ENCODE measurements at regions not wholly inside any gene's neighbourhood (a gene's known extent, or its start where the extent isn't known, plus 50 kb on each side); places are given as distances from the start of the nearest gene placed in this dataset.
"Not testable (repeated sequence)": the region's sequence is repeated elsewhere in the genome, so short reads cannot be mapped to it uniquely, and the experiment has no call there.

DNA sequence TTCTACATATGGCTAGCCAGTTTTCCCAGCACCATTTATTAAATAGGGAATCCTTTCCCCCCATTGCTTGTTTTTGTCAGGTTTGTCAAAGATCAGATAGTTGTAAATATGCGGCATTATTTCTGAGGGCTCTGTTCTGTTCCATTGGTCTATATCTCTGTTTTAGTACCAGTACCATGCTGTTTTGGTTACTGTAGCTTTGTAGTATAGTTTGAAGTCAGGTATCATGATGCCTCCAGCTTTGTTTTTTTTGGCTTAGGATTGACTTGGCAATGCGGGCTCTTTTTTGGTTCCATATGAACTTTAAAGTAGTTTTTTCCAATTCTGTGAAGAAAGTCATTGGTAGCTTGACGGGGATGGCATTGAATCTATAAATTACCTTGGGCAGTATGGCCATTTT, 60.0 kb upstream of the GPC3 start:
- DNase-seq (ENCODE audit: low spot score), result not testable (repeated sequence)

DNA sequence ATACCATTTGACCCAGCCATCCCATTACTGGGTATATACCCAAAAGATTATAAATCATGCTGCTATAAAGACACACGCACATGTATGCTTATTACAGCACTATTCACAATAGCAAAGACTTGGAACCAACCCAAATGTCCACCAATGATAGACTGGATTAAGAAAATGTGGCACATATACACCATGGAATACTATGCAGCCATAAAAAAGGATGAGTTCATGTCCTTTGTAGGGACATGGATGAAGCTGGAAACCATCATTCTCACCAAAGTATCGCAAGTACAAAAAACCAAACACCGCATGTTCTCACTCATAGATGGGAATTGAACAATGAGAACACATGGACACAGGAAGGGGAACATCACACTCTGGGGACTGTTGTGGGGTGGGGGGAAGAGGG, 81.7 kb upstream of the GPC3 start:
- DNase-seq (ENCODE audit: low spot score), result not testable (repeated sequence)

GRCh38 chrX:134071899-134072298, 86.5 kb upstream of the GPC3 start:
- not testable (repeated sequence) for DNase-seq (ENCODE audit: low spot score)

DNA sequence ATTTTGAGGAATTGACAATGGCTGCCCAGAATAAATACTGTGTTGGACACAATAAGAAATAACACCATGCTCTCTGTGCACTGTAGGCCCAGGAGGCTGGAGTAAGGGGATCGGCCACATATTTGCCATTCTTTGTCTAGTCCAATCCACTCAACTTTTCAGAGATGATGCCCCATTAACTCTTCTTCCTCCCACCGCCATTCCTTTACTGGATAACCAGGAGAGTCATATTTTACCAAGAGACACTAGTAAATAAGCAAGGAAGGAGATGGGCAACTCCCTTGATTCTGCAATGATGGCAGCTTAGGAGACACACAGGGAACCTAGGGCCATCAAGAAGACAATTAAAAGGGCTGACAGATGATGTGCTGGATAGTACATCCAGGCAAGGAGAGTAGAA, 87.9 kb upstream of the GPC3 start:
- DNase-seq (ENCODE audit: low spot score), result no peak

DNA sequence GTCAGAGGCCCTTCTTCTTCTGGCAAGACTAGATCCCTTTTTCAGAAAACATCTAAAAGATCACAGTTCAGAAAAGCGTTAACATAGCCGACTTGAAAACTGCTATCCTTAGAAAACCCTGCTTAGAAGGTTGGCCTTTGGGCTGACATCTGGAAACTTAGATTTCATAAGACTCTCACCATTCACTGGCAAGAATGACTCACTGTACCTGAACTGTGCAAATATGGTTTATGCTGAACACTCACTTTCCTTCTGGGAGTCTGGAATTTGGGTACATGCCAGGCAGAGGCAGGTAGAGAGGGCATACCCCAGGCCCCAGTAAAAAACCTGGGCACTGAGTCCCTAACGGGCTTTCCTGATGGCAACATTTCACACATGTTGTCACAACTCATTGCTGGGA, 88.8 kb upstream of the GPC3 start:
- DNase-seq (ENCODE audit: low spot score), result no peak

- DNase-seq (ENCODE audit: low spot score), result no peak
Observed at GRCh38 chrX:134075894-134076718, 90.7 kb upstream of the GPC3 start.

GRCh38 chrX:134095366-134095765, 110.0 kb upstream of the GPC3 start:
- DNase-seq (ENCODE audit: low spot score), result no peak

- no peak for DNase-seq (ENCODE audit: low spot score)
Observed at GRCh38 chrX:134101636-134102035, 116.2 kb upstream of the GPC3 start.

DNA sequence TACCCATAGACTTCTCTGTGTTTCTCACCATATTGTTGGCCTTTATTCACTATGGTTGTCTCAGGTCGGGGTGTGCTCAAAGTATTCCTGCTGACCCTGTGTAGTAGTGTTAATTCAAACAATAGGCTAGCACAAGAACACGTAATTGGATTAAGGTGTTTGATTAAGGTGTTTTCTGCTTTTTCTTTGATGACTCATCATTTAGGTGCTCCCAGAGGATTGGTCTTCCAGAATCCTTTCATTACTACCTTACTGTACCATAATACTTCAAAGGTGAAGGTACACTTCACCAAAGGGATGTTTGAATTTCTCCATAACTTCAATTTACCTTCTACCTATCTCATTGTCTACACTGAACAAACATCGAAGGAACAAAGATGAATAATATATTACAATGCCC, 121.7 kb upstream of the CCDC160 start:
- no peak for DNase-seq (ENCODE audit: low spot score)

DNA sequence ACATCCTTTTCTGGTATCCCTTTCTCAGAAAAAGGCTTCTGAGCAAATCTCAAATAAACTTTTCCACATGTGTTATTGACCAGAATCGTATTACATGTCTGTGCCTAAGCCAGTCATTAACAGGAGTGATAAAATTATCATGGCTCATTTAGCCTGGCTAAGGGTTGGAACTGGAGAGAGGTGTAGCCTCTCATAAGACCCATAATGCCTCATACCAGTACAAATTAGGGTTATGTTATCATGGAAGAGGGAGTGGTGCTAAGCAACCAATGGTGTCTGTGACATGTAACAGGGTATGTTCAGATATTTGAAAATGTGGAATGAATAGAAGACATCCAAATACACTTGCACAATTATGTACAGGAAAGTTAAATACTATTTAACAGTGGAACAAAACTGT, 99.6 kb upstream of the CCDC160 start:
- DNase-seq (ENCODE audit: low spot score), result no peak

GRCh38 chrX:134139090-134139489, 97.9 kb upstream of the CCDC160 start:
- no peak for DNase-seq (ENCODE audit: low spot score)

GRCh38 chrX:134144231-134144630, 92.8 kb upstream of the CCDC160 start:
- DNase-seq (ENCODE audit: low spot score), result peak; percentile 45

- no peak for DNase-seq (ENCODE audit: low spot score)
Observed at GRCh38 chrX:134146493-134146892, 90.5 kb upstream of the CCDC160 start.

DNA sequence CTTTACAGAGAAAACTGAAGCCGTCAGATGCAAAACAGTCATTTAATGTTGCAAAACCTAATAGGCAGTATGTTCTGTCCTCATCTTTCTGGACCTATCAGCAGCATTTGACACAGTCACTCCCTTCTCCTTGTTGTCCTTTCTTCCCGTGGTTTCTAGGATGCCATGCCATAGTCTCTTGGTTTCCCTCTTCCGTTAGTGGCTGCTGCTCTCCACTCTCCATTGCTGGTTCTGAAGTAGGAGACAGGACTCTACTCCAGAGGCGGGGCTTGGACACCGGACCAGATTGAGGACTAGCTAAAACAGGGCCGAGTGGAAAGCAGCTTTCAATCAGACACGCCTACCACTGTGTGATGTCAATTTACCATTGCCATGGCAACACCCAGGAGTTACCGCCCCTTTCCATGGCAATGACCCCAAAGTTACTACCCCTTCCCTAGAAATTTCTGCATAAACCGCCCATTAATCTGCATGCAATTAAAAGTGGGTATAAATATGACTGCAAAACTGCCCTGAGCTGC, 88.8 kb upstream of the CCDC160 start:
- DNase-seq (ENCODE audit: low spot score), result no peak

DNA sequence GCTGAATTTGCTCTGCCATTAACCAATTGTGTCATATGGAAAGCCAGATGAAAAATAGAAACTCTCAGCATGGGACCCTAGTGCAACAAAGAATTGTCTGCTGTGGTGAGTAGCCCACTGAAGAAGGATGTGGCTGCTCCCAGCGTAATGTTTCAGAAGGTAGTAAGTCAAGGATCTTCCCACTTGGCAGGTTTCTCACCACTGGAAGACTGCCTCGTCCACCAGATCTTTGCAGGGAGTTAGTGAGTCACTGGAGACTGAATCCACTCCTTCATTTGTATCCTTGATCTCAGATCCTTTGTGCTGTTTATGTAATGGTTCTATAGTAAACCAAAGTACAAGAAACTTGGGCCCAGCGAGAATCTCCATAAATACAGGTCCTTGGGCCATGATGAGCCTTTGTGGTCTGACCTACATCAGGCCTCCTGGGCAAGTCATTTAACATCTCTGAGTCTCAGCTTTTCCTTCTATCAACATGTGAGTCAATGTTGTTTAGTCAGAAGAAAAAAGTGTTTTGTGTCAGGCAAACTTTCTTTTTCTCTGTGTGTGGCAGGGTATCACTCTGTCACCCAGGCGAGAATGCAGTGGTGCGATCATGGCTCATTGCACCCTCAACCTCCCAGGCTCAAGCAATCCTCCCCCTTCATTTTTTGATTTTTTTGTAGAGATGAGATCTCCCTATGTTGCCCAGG, 78.0 kb upstream of the CCDC160 start:
- no peak for DNase-seq (ENCODE audit: low spot score)

DNA sequence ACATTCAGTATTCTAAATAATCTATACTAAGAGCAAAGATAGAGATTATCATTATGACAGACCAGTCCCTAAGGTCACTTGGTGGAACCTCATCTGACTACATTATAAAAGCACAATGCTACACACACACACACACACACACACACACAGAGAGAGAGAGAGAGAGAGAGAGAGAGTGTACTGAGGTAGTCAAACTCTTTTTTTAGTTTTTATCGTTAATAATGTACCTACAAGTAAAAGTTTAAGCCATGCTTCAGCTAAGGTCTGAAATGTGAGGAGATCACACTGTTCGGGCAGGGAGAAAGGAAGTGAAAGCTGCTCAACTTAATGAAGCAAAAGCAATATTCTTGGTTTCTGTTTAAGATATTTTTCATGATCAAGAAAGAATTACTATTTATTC, 75.8 kb upstream of the CCDC160 start:
- no peak for DNase-seq (ENCODE audit: low spot score)

- DNase-seq (ENCODE audit: low spot score), result no peak
Observed at GRCh38 chrX:134162032-134162431, 75.0 kb upstream of the CCDC160 start.

GRCh38 chrX:134163836-134164235, 73.1 kb upstream of the CCDC160 start:
- DNase-seq (ENCODE audit: low spot score), result no peak

- peak; percentile 75 for DNase-seq (ENCODE audit: low spot score)
Observed at GRCh38 chrX:134167591-134168203, 69.3 kb upstream of the CCDC160 start.

DNA sequence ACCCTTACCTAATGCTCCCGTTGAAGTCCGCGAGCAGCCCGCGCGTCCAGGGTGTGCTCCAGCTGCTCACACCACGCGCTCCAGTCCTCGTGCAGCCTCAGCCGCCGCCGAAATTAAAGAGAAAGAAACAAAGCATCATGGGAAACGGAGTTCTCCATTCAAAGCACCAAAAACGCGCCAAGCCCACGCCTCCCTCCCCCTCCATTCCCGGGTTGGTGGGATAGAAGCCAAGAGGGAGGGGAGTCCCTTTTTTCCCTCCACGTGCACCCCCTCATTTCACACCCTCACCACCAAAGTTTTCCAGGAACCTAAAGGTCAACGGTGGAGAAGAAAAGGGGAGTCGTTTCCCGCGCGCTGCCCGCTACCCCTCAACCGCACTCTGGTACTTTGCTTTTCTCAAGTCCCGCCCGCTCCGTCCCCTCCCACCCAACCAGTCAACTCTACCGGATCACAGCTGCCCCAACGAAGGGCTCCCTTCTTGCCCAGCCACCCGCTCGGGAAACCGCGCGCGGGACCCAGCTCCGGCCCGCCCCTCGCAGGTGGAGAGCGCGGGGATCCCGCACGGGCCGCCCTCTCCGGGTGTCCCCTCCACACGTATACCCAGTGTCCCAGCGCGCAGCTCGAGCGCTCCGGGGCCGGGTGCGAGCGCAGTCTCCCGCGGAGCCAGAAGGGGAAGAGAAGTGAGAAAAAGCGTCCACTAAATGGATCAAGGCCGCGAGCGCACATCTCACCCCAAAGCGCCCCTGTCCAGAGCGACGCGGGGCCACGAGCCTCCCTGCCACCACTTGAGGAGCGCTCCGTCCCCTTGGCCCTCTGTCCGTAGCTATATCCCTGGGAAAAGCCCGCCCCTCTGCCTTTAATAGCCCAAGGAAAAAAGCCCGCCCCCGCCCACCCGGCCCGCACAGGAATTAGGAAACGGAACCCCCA, 65.1 kb upstream of the CCDC160 start:
- peak; percentile 65 for DNase-seq (ENCODE audit: low spot score)

GRCh38 chrX:134172588-134173259, 64.3 kb upstream of the CCDC160 start:
- DNase-seq (ENCODE audit: low spot score), result no peak

All from cerebellar cortex (tissue), 1 donor.